ENCODE measurements at regions not wholly inside any gene's neighbourhood (a gene's known extent, or its start where the extent isn't known, plus 50 kb on each side); places are given as distances from the start of the nearest gene placed in this dataset.

DNA sequence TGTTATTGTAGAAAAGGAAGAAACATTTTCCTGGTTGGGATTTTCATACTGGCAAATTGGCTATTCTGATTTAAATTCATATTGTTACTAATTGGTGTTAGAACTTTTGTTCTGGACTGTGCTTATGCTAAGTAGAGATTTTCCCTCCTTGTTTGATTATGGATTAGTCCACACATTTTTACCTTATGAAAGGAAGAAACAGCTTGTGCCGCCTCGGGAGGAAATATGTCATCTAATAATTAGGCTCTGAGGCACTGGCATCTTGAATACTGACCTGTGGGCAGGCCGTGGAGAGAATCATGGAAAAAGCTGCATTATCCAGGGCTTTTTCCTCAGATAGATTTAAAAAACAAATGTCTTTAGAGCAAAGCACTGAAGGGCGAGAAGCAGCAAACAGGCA lies 344.3 kb upstream of the TBL1XR1 start:
- no peak for FAIRE-seq

DNA sequence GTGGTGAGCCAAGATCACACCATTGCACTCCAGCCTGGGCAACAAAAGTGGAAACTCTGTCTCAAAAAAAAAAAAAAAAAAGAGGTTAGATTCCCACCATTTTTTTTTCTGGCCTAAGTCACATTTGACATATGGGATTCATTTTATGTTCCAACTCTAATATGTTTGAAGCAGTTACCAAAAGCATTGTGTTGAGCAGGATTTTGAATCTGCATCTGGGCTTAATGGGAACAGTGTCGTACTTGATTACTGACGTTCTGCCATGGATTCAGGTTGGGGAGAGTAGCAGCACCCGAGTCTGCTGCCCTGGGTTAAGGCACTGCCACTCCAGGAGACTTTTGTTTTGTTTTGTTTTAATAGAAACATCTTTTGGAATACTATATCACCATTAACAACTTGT lies 348.7 kb upstream of the TBL1XR1 start:
- FAIRE-seq: no peak

DNA sequence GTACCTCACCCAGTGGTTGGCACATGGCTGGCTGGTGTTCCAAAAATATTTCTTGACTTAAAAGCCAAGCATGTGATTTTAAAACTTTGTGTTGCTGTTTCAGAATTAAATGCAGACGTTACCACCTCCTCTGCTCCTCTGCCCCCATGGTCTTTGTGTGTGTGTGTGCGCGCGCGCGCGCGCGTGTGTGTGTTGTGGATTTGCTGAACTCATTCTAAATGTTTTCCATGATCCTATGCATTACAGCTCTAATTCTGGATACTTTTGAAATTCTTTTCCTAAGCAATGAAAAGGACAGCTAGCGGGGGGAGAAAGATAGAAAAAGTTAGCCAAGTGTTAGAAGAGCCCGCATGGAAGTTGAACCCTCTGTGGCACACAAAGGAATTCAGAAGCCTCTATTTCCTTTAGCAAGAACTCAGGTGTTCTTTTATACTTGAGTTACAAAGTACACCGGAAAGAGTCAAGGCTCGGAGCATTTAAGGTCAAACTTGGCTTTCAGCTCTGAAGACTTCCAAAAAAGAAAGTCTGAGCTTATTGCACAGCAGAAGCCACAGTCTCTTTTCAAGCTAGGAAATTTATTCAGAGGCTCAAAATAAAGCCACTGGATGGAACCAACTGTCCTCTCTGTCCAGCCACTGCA lies 350.5 kb upstream of the TBL1XR1 start:
- FAIRE-seq: no peak

DNA sequence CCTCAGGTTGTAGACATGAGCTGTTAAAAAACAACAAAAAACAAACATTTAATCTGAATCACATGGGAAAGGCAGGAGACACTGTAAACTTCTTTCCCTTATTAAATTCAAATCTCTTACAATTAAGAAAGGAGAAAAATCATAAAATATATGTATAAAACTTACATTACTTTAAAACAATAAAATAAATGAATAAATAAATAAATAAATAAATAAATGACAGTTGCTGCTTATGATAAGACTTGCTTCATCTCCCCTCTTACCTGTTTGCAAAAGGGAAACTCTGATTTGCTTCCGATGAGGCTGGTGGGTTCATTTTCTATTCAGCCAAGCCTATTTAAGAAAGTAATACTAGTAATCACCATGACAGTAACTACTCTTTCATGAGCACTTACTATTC lies 353.4 kb upstream of the TBL1XR1 start:
- FAIRE-seq: no peak

DNA sequence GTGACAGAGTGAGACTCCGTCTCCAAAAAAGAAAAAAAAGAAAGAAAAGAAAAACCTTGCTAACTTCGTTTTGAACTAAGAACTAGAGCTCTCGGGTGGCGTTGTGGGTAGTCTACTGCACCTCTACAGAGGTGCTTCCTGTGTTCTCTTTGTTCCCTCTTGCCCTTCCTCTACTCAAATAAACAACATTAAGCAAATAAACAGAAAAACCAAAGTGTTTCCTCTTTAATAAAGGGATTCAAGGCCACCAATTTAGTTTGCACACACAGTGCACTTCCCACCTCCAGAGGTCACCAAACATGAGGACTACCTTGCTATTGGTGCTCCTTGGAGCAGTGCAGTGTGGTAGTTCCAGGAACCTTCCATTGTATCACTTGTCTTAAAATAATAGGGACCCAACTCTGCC lies 354.2 kb upstream of the TBL1XR1 start:
- no peak for FAIRE-seq

DNA sequence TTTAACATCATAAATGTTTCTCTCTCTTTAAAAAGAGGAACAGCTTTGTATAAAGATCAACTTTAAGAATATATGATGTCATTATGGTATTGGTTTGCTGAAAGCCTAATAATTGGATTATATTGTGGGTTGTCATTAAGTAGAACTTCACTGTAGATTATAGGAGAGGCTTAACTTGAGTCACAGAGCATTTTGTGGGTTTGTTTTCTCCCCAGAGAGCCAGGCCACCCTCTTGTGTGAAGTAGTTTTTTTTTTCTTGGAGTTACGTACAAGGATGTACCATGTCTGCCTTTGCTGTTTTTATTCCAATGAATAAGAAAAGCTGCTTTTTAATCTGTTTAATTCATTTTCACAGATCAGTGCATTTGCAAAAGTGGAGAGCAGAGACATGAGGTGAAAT lies 354.8 kb upstream of the TBL1XR1 start:
- FAIRE-seq: no peak

DNA sequence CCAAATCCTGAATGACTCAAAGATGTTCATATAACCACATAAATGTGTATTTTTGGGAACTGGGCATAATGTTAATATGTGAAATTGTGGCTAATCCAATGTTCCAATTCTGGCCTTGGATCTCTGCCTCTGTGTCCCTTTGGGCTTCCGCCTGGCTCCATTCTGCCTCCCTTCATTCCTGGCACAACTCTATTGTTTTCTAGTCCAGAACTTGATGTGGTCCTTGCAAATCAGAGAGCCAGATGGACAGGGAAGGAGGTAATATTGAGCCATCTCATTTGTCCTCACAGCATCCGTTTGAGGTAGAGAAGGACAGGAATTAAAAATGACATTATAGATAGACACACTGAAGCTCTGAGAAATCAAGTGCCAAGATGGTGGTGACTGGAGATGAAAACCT lies 355.7 kb upstream of the TBL1XR1 start:
- no peak for FAIRE-seq

DNA sequence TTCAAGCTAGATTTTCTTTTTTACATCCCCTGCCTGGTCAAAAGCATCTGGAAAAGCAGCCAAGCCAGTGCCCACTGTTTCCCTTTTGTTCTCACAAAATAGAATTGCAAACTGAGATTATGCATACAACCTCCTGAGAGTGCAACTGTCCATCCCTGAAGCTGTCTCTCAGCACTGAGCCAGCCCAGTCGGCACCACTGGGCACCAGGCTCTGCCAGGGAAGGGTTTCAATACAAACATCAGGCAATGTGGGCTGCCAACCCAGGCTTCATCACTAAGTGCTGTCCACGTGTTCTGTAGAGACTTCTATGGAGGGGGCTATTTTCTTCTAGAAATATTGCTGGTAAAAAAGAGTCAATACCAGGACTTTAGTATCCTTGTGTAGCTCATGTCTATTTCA lies 356.3 kb upstream of the TBL1XR1 start:
- no peak for FAIRE-seq

DNA sequence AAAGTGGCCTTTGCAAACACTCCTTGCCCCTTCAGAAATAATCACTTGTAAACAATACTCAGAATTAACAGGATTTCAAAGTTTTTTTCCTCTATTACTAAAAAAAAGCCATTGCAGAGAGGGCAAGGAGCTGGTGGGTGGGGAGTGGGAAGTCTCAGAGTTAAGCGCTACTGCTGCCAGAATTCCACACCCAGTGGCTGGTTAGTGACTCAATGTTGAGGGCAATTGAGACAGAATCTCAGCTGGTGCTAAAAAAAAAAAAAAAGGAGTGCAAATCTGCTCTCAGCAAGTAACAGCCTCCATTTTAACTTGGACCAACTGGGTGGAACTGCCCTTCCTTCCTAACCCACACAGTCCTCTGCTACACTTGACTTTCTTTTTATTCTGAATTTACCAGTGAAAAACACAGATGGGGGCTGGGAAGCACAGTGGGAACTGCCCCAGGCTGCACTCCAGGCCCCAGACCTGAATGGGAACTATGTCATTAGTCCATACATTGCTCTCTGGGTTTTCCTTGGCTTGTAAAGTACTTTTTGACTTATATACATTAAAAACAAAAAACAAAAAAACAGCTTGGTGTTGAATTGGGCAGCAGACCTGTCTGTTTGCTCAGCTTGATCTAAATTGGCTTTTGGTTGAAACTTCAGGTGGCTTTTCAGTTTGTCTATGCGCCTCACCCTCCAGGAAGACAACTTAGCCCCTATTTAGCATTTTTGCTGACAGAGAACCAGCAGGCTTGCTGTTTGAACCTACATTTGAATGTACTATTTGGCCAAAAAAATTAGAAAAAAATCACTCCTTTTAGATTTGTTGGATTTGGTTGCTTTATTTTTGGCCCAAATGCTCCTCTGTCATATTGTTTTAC lies 357.8 kb upstream of the TBL1XR1 start:
- FAIRE-seq: no peak

DNA sequence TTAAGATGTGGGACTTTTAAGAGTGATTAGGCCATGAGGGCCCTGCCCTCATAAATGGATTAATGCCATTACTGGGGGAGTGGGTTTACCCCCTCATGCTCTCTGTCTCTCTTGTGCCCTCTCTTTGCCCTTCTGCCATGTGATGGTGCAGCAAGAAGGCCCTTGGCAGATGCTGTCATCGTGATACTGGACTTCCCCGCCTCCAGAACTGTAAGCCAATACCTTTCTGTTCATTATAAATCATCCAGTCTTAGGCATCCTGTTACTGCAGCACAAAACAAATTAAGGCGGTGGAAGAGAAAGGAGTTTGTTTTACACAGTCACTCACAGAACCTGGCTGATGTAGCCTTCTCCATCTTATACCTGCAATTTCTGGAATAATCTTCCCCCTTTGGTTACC lies 360.3 kb upstream of the TBL1XR1 start:
- FAIRE-seq: no peak

DNA sequence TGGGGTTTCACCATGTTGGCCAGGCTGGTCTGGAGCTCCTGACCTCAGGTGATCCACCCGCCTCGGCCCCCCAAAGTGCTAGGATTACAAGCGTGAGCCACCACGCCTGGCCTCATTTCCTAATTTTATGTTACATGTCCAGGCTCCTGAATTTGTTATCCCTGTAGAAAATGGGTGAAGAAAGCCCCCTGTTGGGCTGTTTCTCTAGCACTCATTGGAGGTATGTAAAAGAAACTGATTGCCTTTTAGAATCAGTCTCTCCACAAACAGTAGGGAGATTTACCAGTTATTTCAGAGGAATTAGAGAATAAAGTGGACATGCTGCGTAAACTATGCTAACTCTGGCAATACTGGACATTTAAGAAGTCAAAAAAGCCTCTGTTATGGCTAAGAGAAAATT lies 364.1 kb upstream of the TBL1XR1 start:
- FAIRE-seq: no peak

DNA sequence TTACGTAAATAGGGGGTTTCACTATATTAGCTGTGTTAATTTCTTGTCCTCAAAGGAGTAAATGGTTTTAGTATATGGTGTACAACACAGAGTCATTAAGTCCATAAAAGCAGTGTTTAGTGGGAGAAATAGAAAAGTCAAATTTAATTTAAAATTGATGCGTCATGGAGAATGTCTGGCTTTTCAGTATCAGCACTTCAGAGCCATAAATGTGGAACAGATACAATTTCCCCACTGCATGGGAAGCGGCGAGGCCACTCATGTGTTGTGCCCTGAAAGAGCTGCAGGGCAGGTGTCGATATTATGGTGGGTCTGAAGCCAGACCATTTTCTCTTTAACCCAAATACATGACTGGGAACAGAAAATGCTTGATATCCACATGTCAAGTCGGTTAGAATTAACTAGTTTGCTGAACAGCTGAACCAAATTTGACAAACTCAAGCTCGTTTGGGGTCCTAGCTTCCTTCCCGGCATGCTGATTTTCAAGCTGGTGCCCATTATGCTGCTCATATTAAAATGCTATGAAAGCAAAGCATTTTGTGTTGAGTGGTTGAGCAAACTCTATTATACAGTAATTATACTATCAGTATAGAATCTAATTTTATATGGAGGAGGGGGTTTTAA lies 364.6 kb upstream of the TBL1XR1 start:
- FAIRE-seq: no peak

DNA sequence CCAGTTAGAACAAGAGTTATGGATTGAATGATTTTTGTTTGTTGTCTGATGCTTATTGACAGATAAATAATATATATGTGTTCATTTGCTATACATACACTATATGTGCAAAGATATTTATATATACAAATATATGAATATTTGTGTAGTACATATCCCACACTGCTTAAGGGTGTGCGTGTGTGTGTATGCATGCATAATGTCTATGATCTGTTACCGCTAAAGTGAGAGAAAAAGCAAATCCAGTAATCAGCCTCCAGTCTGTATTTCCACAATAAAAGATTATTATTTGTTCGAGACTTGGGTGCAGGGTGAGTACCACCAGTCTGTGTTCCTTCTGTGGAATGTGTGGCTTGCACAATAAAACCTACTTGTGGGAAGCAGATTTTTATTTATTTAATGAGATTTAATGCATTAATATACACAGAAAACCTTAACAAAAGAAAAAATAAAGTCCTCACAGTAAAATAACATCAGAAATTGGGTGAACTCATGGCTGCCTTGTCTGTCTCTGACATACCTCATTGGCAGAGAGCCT lies 366.0 kb upstream of the TBL1XR1 start:
- no peak for FAIRE-seq

DNA sequence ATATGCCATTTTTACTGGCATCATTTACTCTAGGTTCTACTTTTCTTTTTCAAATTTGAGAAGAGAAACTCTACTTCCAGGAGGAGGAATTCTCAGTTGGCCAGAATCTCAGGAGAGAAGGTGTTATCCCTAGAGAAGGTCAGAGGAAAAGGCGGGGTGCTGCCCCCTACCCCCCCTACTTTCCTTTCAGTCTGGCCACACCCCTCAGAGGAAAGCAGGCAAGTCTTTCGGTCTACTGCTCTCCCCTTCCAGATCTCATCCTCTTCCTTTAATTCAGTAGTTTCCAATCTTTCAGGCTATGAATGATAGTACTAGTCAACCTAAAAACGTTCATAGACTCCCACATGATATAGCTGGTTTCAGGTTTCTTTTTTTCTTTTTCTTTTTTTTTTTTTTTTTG lies 366.5 kb upstream of the TBL1XR1 start:
- no peak for FAIRE-seq

DNA sequence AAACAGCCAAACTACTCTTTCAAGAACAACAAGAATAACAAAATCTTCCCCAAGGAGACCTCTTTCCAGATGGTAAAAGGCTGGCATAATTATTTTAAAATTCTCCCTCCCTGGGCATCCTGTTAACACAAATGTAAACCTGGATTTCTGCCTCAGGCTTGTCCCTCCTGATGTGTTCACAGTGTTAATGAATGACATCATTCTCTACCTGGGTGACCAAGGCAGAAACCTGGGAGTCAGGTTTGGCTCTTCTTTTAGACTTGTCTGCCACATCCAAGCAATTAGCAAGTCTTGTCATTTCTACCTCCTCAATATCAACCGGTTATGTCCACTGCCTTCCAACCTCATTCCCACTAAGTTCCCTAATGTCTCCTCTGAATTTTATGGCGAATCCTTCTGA lies 368.7 kb upstream of the TBL1XR1 start:
- no peak for FAIRE-seq

DNA sequence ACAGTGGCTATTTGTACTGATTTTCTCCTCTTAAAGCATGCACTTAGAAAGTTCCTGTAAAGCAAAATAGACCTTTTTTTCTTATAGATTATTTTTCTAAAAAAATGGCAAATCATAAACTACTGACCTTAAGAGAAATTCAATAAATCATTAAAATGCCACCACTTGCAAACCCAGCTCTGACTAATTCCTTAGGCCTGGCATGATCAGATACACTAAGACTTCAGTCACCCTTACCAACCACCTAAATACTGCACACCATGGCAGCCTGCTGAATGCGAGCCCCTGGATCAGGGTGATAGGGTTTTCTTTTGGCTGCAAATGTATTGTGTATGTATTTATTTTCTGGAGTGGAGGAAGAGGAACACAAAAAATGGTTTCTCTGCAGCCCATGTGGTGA lies 370.6 kb upstream of the TBL1XR1 start:
- no peak for FAIRE-seq

DNA sequence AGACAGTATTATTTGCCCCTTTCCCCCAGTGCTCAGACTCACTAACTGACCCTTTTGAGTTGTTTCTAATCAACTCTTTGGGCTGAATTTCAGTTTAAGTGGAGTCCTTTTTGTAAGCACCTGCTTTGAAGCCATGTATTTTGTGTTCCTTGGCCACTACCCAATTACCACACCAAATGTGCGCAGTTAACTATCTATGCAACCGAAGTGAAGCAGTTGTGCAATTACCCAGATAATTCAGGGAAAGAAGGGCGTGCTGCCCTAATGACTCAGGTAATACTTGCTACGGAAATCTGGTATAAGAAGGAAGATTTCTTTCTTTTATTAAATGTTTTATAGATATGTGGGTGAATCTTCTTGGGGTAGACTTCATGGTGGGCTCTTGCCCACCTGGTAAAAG lies 371.9 kb upstream of the TBL1XR1 start:
- no peak for FAIRE-seq

DNA sequence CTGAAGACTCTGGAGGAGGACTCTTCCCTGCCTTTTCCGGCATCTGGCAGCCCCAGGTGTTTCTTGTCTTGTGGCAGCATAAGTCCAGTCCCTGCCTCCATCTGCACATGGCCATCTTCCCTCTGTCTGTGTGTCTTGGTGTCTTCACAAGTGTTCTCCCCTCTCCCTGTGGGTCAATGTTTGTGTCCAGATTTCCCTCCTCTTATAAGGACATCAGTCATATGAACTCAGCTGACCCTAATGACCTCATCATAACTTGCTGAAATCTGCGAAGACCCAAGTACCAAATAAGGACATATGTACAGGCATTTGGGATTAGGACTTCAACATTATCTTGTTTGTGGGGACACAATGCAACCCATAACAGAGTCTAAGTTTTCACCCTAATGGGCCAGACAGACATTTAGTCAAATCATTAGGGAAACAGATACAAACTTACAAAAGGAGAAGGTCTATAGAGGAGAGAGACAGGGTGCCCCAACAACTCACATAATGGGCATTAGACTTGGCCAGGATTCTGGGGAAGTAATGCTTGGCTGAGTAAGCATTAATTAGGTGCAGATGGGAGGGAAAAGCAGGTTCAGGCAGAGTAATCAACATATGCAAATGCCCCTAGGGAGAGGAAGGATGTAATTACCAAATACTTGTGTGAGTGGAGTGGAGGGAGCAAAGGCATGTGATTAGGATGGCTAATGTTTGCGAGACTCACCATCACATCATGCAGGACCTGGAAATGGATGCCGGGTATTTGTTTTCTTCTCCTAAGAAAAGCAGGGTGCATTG lies 372.8 kb upstream of the TBL1XR1 start:
- no peak for FAIRE-seq

DNA sequence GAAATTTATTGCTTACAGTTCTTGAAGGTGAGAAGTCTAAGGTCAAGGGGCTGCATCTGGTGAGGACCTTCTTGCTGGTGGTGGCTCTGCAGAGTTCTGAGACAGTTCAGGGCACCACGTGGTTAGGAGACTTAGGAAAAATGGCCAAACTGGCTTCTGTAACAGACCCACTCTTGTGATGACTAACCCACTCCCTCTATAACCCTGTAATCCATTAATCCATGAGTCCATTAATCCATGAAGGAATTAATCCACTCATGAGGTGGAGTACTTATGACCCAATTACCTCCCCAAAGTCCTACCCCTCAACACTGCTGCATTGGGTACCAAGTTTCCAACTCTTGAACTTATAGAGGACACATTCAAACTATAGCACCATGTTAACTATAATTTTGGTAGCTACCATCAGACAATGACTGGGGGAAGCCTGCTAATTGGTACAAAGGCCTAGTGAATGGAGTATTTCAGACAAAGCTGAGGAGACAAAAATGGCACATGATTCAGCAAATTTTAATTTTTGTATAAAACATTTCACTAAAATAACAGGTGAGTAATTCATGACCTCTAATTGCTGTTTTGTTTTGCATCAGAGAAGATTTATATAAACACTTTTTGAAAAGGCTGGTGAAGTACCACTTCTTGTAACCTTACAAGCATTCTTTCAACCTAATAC lies 374.1 kb upstream of the TBL1XR1 start:
- FAIRE-seq: no peak

DNA sequence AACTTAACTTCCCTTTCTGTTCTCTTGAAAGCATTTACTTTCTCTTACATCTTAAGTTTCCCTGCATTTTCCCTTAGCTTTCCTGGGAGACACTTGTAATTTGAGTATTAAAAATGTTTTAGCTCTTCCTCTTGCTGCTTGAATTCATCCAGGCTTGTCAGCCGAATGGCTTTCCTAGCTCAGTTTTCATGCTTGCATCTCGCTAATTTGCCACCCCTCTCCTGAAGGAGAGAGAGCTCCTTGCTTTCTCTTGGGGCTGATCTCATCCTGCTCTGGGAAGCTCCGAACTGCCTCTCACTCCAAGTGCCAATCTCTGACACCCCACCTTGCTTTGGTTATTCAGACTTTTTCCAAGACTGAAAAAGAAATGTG lies 374.6 kb upstream of the TBL1XR1 start:
- FAIRE-seq: no peak

DNA sequence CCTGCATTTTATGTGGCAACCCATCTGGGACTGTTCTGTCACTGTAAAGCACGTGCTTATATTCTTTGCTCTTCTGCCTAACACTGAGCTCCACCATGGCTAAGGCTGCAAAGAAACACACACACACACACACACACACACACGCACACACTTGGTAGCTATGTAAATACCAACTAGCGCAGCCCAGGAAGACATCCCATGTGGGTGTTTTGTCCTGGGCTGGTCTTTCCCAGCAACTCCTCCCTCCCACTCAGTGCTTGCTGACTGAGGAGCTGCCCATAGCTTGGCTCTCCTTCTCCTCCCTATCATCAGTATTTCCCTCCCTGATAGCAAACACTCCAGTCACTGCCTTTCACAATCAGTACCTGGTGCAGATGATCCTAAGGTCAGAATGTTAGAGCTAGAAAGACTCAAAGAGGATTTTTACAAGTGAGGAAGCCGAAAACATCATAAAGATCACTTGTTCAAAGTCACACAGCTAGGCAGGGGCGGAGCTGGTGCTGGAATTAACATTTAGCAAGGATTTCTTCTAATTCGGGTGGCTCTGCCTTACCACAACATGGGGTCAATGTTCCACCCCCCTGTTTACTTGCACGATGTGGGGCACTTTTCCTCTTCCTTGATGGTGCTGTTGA lies 377.1 kb upstream of the TBL1XR1 start:
- no peak for FAIRE-seq

DNA sequence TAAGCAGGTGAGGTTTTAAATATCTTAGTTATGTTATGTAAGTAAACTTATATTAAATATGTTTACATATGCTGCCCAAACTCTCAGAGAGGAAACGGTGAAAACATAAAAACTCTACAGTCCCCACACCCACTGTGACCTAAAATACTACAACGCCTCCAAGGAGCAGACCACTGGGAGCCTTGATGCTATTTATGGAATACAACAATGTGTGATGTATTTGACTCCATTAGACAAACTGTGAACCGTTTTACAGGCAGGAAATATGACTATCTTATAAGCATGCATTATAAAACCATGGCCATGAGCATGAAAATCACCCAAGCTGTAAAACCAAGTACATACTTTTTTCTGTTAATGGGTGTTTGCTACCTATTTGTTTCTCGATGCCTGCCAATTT lies 379.5 kb upstream of the TBL1XR1 start:
- no peak for FAIRE-seq

Measured in endometrium (tissue), 2 donors.